A673 (cell line): ENCODE measurements at regions not wholly inside any gene's neighbourhood (a gene's known extent, or its start where the extent isn't known, plus 50 kb on each side); places are given as distances from the start of the nearest gene placed in this dataset.
A peak's percentile ranks its signal among the peaks of the same experiment; 100 is the strongest.
"Not testable (repeated sequence)": the region's sequence is repeated elsewhere in the genome, so short reads cannot be mapped to it uniquely, and the experiment has no call there.

Experiments used
- BruUV-seq: library from RNA; stranded (reverse); fragments of 400-500 nt; replicated peaks from 2 replicates; lab custom pipeline; 2021; lab: Mats Ljungman, UMichigan
- CTCF ChIA-PET: fragments of 300-600 bp; sonication (Branson Sonifier 250); formaldehyde crosslinking; loops from one replicate; lab custom pipeline; 2022; ENCODE audit warnings: antibody characterized with exemption; lab: Charles Lee
- POLR2A ChIA-PET: fragments of 300-600 bp; sonication (Branson Sonifier 250); formaldehyde crosslinking; loops from one replicate; lab custom pipeline; 2022; ENCODE audit warnings: antibody characterized with exemption; ENCODE audit not compliant: low non-redundant PET; lab: Charles Lee
- DNase-seq: peaks from one replicate; pipeline ENCODE4 v3.0.0-alpha.2; 2015; ENCODE audit warnings: low spot score
- H3K27ac ChIP-seq: fragments of 200-600 bp; sonication (generic); 2 replicates; pipeline ENCODE4 v1.5.1; 2016; ENCODE audit warnings: mixed run types, low read depth, mild to moderate bottlenecking, mixed read lengths, antibody characterized with exemption, low read length; ENCODE audit not compliant: poor library complexity, severe bottlenecking
- H3K27me3 ChIP-seq: fragments of 200-600 bp; sonication (generic); replicated peaks from 2 replicates; pipeline ENCODE4 v1.6.1; 2017; ENCODE audit warnings: mixed run types, low read depth, mild to moderate bottlenecking, mixed read lengths, antibody characterized with exemption, low read length; ENCODE audit not compliant: insufficient read depth, poor library complexity
- H3K36me3 ChIP-seq: fragments of 200-600 bp; sonication (generic); 2 replicates; pipeline ENCODE4 v1.6.1; 2016; ENCODE audit warnings: mixed run types, mild to moderate bottlenecking, mixed read lengths, antibody characterized with exemption, low read length; ENCODE audit not compliant: insufficient read depth, poor library complexity, severe bottlenecking
- H3K4me1 ChIP-seq: fragments of 200-600 bp; sonication (generic); 2 replicates; pipeline ENCODE4 v1.6.1; 2017; ENCODE audit warnings: mixed run types, mild to moderate bottlenecking, mixed read lengths, antibody characterized with exemption, low read length; ENCODE audit not compliant: insufficient read depth, poor library complexity, severe bottlenecking
- H3K4me3 ChIP-seq: fragments of 200-600 bp; sonication (generic); 2 replicates; pipeline ENCODE4 v1.5.1; 2016; ENCODE audit warnings: low read depth, mixed run types, mild to moderate bottlenecking, mixed read lengths, low read length; ENCODE audit not compliant: poor library complexity, severe bottlenecking
- H3K9me3 ChIP-seq: fragments of 200-600 bp; sonication (generic); 2 replicates; pipeline ENCODE4 v1.6.1; 2016; ENCODE audit warnings: mixed run types, low read depth, mild to moderate bottlenecking, mixed read lengths, antibody characterized with exemption, low read length; ENCODE audit not compliant: poor library complexity, severe bottlenecking
- CTCF ChIP-seq: fragments of 300-800, 200-600 bp; sonication (generic); conservative IDR thresholded peaks from 2 replicates; pipeline ENCODE4 v1.5.1; 2017; ENCODE audit warnings: low read depth, mild to moderate bottlenecking, antibody characterized with exemption, low read length, moderate library complexity, mixed read lengths
- EZH2 ChIP-seq: fragments of 200-600 bp; sonication (generic); IDR thresholded peaks from 2 replicates; pipeline ENCODE4 v1.6.1; 2017; ENCODE audit warnings: borderline replicate concordance, low read depth, mild to moderate bottlenecking, mixed read lengths, antibody characterized with exemption, low read length; ENCODE audit not compliant: poor library complexity, severe bottlenecking
- intact Hi-C: fragments of 100-400 bp; cut with micrococcal nuclease; formaldehyde crosslinking; loops from one replicate; pipeline ENCODE4 v1.10.0; 2022; ENCODE audit not compliant: unreplicated experiment

DNA sequence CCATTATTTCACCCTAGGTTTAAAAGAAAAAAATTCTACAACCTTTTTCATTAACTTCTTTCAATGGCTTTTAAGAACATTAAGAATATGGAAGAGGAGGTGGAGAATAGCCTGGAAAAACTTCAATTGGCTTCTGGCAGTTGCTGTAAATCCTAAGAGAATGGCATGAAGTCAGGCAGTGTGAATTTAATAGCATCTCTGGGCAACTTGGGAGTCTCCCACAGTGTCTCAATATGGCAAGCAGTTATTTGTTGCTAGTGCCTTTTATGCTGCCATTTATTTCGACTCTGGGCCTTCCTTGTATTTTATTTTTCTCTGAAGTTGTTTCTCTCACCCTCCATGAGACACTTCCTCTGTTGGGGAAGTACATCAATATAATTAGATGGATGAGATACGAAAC, 322.1 kb downstream of the CBLL2 start:
- TF ChIP-seq CTCF (no peak), EZH2 (no peak)
- no TSS peak for BruUV-seq
- ChIA-PET CTCF (no interaction called here), POLR2A (no interaction called here)
- Histone ChIP-seq H3K27ac (no peak overlapping the region), H3K27me3 (no peaks in the 10 kb centered on the region), H3K4me3 (no peak overlapping the region), H3K4me1 (no peaks in the 10 kb centered on the region), H3K36me3 (no peaks in the 10 kb centered on the region), H3K9me3 (no peaks in the 10 kb centered on the region)
- peak; percentile 48 for DNase-seq
- intact Hi-C loops = no loop called here

GRCh38 chrX:22603060-22603459, 330.3 kb downstream of the CBLL2 start:
- no peak for DNase-seq
- H3K27ac ChIP-seq = no peak overlapping the region
- POLR2A ChIA-PET = no interaction called here
- no TSS peak for BruUV-seq
- no peaks in the 10 kb centered on the region for H3K9me3 ChIP-seq
- CTCF ChIA-PET = no interaction called here
- intact Hi-C loops = no loop called here
- H3K4me3 ChIP-seq = no peak overlapping the region
- no peaks in the 10 kb centered on the region for H3K36me3 ChIP-seq
- H3K4me1 ChIP-seq = no peaks in the 10 kb centered on the region
- no peaks in the 10 kb centered on the region for H3K27me3 ChIP-seq
- TF ChIP-seq CTCF = no peak
- no peak for TF ChIP-seq EZH2

GRCh38 chrX:22609452-22609851, 336.7 kb downstream of the CBLL2 start:
- DNase-seq, BruUV-seq, CTCF ChIA-PET, POLR2A ChIA-PET, H3K4me3 ChIP-seq, H3K36me3 ChIP-seq, H3K27ac ChIP-seq, intact Hi-C loops, H3K4me1 ChIP-seq, H3K27me3 ChIP-seq, H3K9me3 ChIP-seq: not testable (repeated sequence)

- TF ChIP-seq CTCF (no peak), EZH2 (no peak)
- Histone ChIP-seq H3K27me3 (no peaks in the 10 kb centered on the region), H3K9me3 (no peaks in the 10 kb centered on the region), H3K27ac (no peak overlapping the region), H3K4me1 (no peaks in the 10 kb centered on the region), H3K4me3 (no peak overlapping the region), H3K36me3 (no peaks in the 10 kb centered on the region)
- intact Hi-C loops = no loop called here
- CTCF ChIA-PET = no interaction called here
- no peak for DNase-seq
- POLR2A ChIA-PET = no interaction called here
- no TSS peak for BruUV-seq
These were observed 344.2 kb downstream of the CBLL2 start for GRCh38 chrX:22616867-22617266.
